Umbilical cord (tissue), 1 donor: ENCODE measurements at regions not wholly inside any gene's neighbourhood (a gene's known extent, or its start where the extent isn't known, plus 50 kb on each side); places are given as distances from the start of the nearest gene placed in this dataset.

Experiments
- DNase-seq: peaks from one replicate; pipeline ENCODE4 v3.0.0-alpha.2; 2015; ENCODE audit warnings: low spot score

DNA sequence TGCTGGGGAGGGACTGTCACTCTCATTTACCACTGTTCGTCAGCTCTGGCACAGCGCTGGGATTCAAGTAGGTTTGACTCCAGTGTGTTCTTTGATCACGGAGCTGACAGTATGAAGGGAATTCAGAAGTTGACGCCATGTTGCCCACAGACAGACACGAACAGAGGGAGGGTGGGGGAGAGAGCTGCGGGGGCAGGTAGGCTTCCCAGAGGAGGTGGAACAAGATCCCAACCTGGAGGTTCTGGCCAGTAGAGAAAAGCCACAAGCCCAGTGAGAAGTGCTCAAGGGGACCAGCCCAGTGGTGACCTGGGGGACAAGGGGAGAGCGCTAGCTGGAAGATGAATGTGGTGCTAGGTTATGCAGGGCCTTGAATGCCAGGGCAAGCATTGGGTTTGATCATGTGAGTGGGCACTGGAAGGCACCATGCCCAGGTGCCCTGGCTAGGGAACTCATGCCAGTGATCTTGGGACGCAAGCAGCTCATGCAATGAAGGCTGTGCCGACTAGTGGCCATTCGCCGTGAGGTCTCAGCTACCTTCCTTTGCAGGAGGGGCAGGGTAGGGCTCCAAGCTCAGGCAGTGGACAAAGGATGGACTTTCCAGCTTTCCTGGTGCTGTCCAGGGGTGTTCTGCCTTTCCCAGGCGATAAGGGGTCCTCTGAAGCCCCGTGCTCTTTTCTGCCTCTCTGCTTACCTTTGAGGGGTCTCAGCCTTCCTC, 50.4 kb upstream of the APCDD1L start:
- DNase-seq = no peak
